RWPE1 (cell line): ENCODE measurements at regions not wholly inside any gene's neighbourhood (a gene's known extent, or its start where the extent isn't known, plus 50 kb on each side); places are given as distances from the start of the nearest gene placed in this dataset.

ENCODE experiments used
- CTCF ChIA-PET: fragments of 350-600 bp; sonication (Branson Sonifier 250); formaldehyde crosslinking; extraction: SDS; loops from one replicate; lab custom pipeline; 2021; lab: Yijun Ruan, JAX
- POLR2A ChIA-PET: fragments of 400-600 bp; formaldehyde crosslinking; extraction: SDS; loops from one replicate; lab custom pipeline; 2020; ENCODE audit warnings: antibody characterized with exemption; ENCODE audit not compliant: low non-redundant PET; lab: Yijun Ruan, JAX
- DNase-seq: peaks from one replicate; pipeline ENCODE4 v3.0.0; 2012; ENCODE audit warnings: low spot score
- H3K27ac ChIP-seq: fragments of 450-650 bp; 2 replicates; pipeline ENCODE4 v1.5.1; 2017
- CTCF ChIP-seq: fragments of 450-650 bp; conservative IDR thresholded peaks from 2 replicates; pipeline ENCODE4 v1.5.1; 2017; ENCODE audit warnings: low read depth, mild to moderate bottlenecking

- POLR2A ChIA-PET, result no interaction called here
- DNase-seq, result peak; percentile 76
- H3K27ac ChIP-seq, result no peak overlapping the region
- CTCF ChIA-PET, result interaction anchor here (0.5 kb wide), 1 partner anchor 42 kb away, joined by 4 read pairs; no protein-coding TSS in a partner anchor
- TF ChIP-seq CTCF, result no peak
Measured at GRCh38 chr6:111952821-111953540, 79.7 kb upstream of the FYN start.

GRCh38 chr6:111956098-111956497, 82.8 kb upstream of the FYN start:
- no peak for DNase-seq
- no peak for TF ChIP-seq CTCF
- H3K27ac ChIP-seq, result no peak overlapping the region
- CTCF ChIA-PET, result no interaction called here
- POLR2A ChIA-PET, result no interaction called here

GRCh38 chr6:111957623-111958315, 84.5 kb upstream of the FYN start:
- DNase-seq, result no peak
- ChIA-PET CTCF (interaction anchor here (0.5 to 0.6 kb wide), 2 partner anchors 39 to 415 kb away, joined by 6 to 8 read pairs; no protein-coding TSS in a partner anchor), POLR2A (no interaction called here)
- no peak overlapping the region for H3K27ac ChIP-seq
- no peak for TF ChIP-seq CTCF

GRCh38 chr6:111958534-111958933, 85.3 kb upstream of the FYN start:
- DNase-seq, result no peak
- POLR2A ChIA-PET, result interaction anchor here (0.6 kb wide), 1 partner anchor 206 kb away, joined by 3 read pairs; no protein-coding TSS in a partner anchor
- TF ChIP-seq CTCF, result no peak

GRCh38 chr6:111959766-111960165, 86.5 kb upstream of the FYN start:
- no peak overlapping the region for H3K27ac ChIP-seq
- no peak for TF ChIP-seq CTCF
- ChIA-PET POLR2A (no interaction called here), CTCF (no interaction called here)
- no peak for DNase-seq

More at GRCh38 chr6:111958534-111958933, 85.3 kb upstream of the FYN start:
- H3K27ac ChIP-seq, result no peak overlapping the region
- CTCF ChIA-PET, result interaction anchor here (0.5 to 0.7 kb wide), 2 partner anchors 9 to 38 kb away, joined by 3 to 8 read pairs; no protein-coding TSS in a partner anchor

- no peak for DNase-seq
- H3K27ac ChIP-seq, result no peak overlapping the region
- ChIA-PET POLR2A (no interaction called here), CTCF (no interaction called here)
- TF ChIP-seq CTCF, result no peak
Measured at GRCh38 chr6:111967131-111967530, 86.8 kb upstream of the CCN6 start.
